ENCODE measurements at regions not wholly inside any gene's neighbourhood (a gene's known extent, or its start where the extent isn't known, plus 50 kb on each side); places are given as distances from the start of the nearest gene placed in this dataset.
"Not testable (repeated sequence)": the region's sequence is repeated elsewhere in the genome, so short reads cannot be mapped to it uniquely, and the experiment has no call there.

DNA sequence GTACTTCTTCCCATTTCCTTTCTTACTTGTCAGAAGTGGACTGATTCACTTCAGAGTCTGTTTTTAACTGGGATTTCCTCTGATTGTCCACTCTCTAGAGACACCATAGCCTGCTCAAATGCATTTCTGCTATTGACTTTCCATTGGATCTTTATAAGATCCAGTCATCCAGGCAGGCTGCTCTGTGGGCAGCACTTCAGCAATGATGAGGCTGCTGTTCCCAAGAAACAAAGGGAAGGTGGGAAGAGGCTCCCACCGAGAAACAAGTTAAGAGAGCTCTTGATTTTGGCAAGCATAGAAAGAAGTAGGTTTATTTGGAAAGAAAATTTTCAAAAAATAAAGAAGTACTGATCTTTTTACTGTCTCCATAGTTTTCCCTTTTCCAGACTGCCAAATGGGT lies 125.8 kb upstream of the STARD13 start:
- POLR2A ChIA-PET: no interaction called here
- TF ChIP-seq SIN3A (IDR thresholded peaks at IDR 0.05; ENCODE audit: borderline replicate concordance, insufficient read depth, low read depth, low read length) (no peak), CTCF (IDR thresholded peaks at IDR 0.05) (no peak), REST (IDR thresholded peaks at IDR 0.05; ENCODE audit: insufficient read depth in 1 of 2, low read depth in 2 of 2, low read length in 1 of 2) (no peak), TCF7L2 (IDR thresholded peaks at IDR 0.05; ENCODE audit: low read depth, low read length) (no peak), POLR2AphosphoS5 (IDR thresholded peaks at IDR 0.05; ENCODE audit: low read depth, low read length) (no peak)
- no peak for DNase-seq (ENCODE audit: low read depth, low spot score)
- Histone ChIP-seq H3K36me3 (ENCODE audit: control insufficient read depth, insufficient read depth, low read length) (no peaks in the 10 kb centered on the region), H3K9me3 (ENCODE audit: control insufficient read depth, insufficient read depth, low read depth, low read length) (no peaks in the 10 kb centered on the region), H3K4me1 (ENCODE audit: control insufficient read depth, insufficient read depth, low read length) (no peaks in the 10 kb centered on the region), H3K27me3 (ENCODE audit: control insufficient read depth, insufficient read depth, low read length) (no peaks in the 10 kb centered on the region), H3K4me3 (ENCODE audit: low read depth in 2 of 2, low read length in 2 of 2) (no peak overlapping the region), H3K27ac (ENCODE audit: low read length) (no peak overlapping the region)
- intact Hi-C loops (cut with micrococcal nuclease; ENCODE audit: unreplicated experiment) (no loop called here), in situ Hi-C loops (cut with HindIII; ENCODE audit: low pct_unique_long_range_greater_than_20kb, low sequenced_read_pairs) (no loop called here)
- BruUV-seq (replicated peaks): no TSS peak
- CTCF ChIA-PET: no interaction called here
- ATAC-seq: no peak

DNA sequence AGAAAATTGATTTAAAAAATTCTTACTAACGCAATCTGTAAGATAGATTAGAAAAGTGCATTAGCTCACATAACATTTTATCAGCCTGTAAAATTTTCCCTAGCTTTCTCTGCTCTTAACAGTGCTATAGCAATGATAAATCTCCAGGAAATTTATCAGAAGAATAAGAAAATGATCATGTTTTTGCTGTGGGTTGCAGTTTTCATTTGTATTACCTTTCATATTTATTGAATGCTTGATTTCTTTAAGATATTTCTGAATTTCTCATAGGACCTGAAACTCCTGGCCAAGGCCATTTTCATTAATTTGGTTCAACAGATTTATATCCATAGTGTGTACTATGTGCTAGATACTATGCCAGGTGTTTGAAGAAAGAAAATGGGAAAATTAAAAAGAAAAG lies 130.3 kb upstream of the STARD13 start:
- ATAC-seq (no peak), DNase-seq (ENCODE audit: low read depth, low spot score) (no peak)
- Histone ChIP-seq H3K27me3 (ENCODE audit: control insufficient read depth, insufficient read depth, low read length) (no peaks in the 10 kb centered on the region), H3K4me1 (ENCODE audit: control insufficient read depth, insufficient read depth, low read length) (no peaks in the 10 kb centered on the region), H3K36me3 (ENCODE audit: control insufficient read depth, insufficient read depth, low read length) (no peaks in the 10 kb centered on the region), H3K4me3 (ENCODE audit: low read depth in 2 of 2, low read length in 2 of 2) (no peak overlapping the region), H3K9me3 (ENCODE audit: control insufficient read depth, insufficient read depth, low read depth, low read length) (no peaks in the 10 kb centered on the region), H3K27ac (ENCODE audit: low read length) (no peak overlapping the region)
- ChIA-PET POLR2A (no interaction called here), CTCF (no interaction called here)
- intact Hi-C loops (cut with micrococcal nuclease; ENCODE audit: unreplicated experiment) (no loop called here), in situ Hi-C loops (cut with HindIII; ENCODE audit: low pct_unique_long_range_greater_than_20kb, low sequenced_read_pairs) (no loop called here)
- no peak for TF ChIP-seq CTCF (IDR thresholded peaks at IDR 0.05)
- no peak for TF ChIP-seq REST (IDR thresholded peaks at IDR 0.05; ENCODE audit: insufficient read depth in 1 of 2, low read depth in 2 of 2, low read length in 1 of 2)
- no peak for TF ChIP-seq SIN3A (IDR thresholded peaks at IDR 0.05; ENCODE audit: borderline replicate concordance, insufficient read depth, low read depth, low read length)
- TF ChIP-seq POLR2AphosphoS5 (IDR thresholded peaks at IDR 0.05; ENCODE audit: low read depth, low read length): no peak
- no peak for TF ChIP-seq TCF7L2 (IDR thresholded peaks at IDR 0.05; ENCODE audit: low read depth, low read length)
- no TSS peak for BruUV-seq (replicated peaks)

GRCh38 chr13:33418224-33418953 lies 132.8 kb upstream of the STARD13 start:
- in situ Hi-C loops (cut with HindIII; ENCODE audit: low pct_unique_long_range_greater_than_20kb, low sequenced_read_pairs); H3K36me3 ChIP-seq (ENCODE audit: control insufficient read depth, insufficient read depth, low read length); H3K27me3 ChIP-seq (ENCODE audit: control insufficient read depth, insufficient read depth, low read length); intact Hi-C loops (cut with micrococcal nuclease; ENCODE audit: unreplicated experiment); CTCF ChIA-PET; H3K9me3 ChIP-seq (ENCODE audit: control insufficient read depth, insufficient read depth, low read depth, low read length); H3K27ac ChIP-seq (ENCODE audit: low read length); BruUV-seq (replicated peaks); ATAC-seq; H3K4me3 ChIP-seq (ENCODE audit: low read depth in 2 of 2, low read length in 2 of 2); H3K4me1 ChIP-seq (ENCODE audit: control insufficient read depth, insufficient read depth, low read length); DNase-seq (ENCODE audit: low read depth, low spot score): not testable (repeated sequence)
- POLR2A ChIA-PET: interaction anchor here (0.7 kb wide), 1 partner anchor 470 kb away, joined by 3 read pairs; no protein-coding TSS in a partner anchor

All from Panc1 (cell line).